Ovary (tissue), 7 donors: ENCODE measurements at regions not wholly inside any gene's neighbourhood (a gene's known extent, or its start where the extent isn't known, plus 50 kb on each side); places are given as distances from the start of the nearest gene placed in this dataset.

ENCODE experiments used
- DNase-seq, 5 donors: peaks; one replicate each; pipeline ENCODE4 v3.0.0-alpha.2; 2019 to 2020
- H3K27ac ChIP-seq, 2 donors: fragments of 200-600 bp; one replicate each; pipeline versions ENCODE4 v1.5.1 to v1.8.0; 2019 to 2022
- H3K27me3 ChIP-seq: fragments of 200-600 bp; one replicate; pipeline ENCODE4 v1.8.0; 2022
- H3K36me3 ChIP-seq: fragments of 200-600 bp; sonication (generic); one replicate; pipeline ENCODE4 v1.5.1; 2019
- H3K4me1 ChIP-seq: one replicate; pipeline ENCODE4 v1.8.1; 2013; ENCODE audit warnings: mild to moderate bottlenecking, moderate library complexity; ENCODE audit not compliant: insufficient read depth
- H3K4me3 ChIP-seq: fragments of 200-600 bp; sonication (generic); one replicate; pipeline ENCODE4 v1.5.1; 2017
- H3K9me3 ChIP-seq, 2 donors: fragments of 200-600 bp in 1 of 2; sonication (generic) in 1 of 2; one replicate each; pipeline versions ENCODE4 v1.5.1 to v1.8.1; 2013 to 2019; ENCODE audit warnings: mild to moderate bottlenecking in 1 of 2, moderate library complexity in 1 of 2
- CTCF ChIP-seq, 3 donors: fragments of 450-650 bp in 2 of 3; fragments of 200-600 bp in 1 of 3; IDR thresholded peaks; one replicate each; pipeline versions ENCODE4 v1.5.1 to v1.8.0; 2016 to 2022; ENCODE audit warnings: antibody characterized with exemption in 3 of 3, mild to moderate bottlenecking in 1 of 3
- EP300 ChIP-seq: sonication (generic); formaldehyde crosslinking; IDR thresholded peaks from one replicate; pipeline ENCODE4 v1.6.1; 2017; ENCODE audit warnings: antibody characterized with exemption
- POLR2A ChIP-seq: fragments of 450-650 bp; IDR thresholded peaks from one replicate; pipeline ENCODE4 v1.6.1; 2017; ENCODE audit warnings: antibody characterized with exemption, mild to moderate bottlenecking, moderate library complexity
- WGBS, 3 donors: extraction: QIAGEN DNeasy Blood & Tissue Kit in 1 of 3; methylation state at CpG; one replicate each; pipeline versions ENCODE4 v1.1.5 to v1.1.7; 2013 to 2017; 5-methylcytosine and 5-hydroxymethylcytosine counted together
- intact Hi-C, 4 donors: fragments of 100-400 bp; cut with DNase I; formaldehyde crosslinking; loops; one replicate each; pipeline versions ENCODE4 v1.11.0 to v1.15.1; 2022 to 2023
- donor health status: DM: no; HTN: no; CAD: no; lungs with moderate emphysema.
- donor health status: DM: no; HTN: no; CAD: no.
- donor health status: Bipolar disorder and iron deficiency.
- donor health status: DM: no; HTN: no; CAD: no.
- donor health status: DM: yes; HTN: yes; CAD: no.

GRCh38 chr5:90017239-90017638, 392.3 kb downstream of the CETN3 start:
- H3K4me1 ChIP-seq, result no peaks in the 10 kb centered on the region
- H3K4me3 ChIP-seq, result no peak overlapping the region
- H3K27me3 ChIP-seq, result no peaks in the 10 kb centered on the region
- no peaks in the 10 kb centered on the region for H3K36me3 ChIP-seq
- no peak for TF ChIP-seq CTCF (IDR thresholded peaks at IDR 0.05)
- no peak for TF ChIP-seq POLR2A
- no peak for TF ChIP-seq EP300
- DNase-seq, result no peak
- 84 to 95% (median 93%) methylated on average over 3 of the region's 3 CpGs for WGBS, 3 donors
- H3K27ac ChIP-seq, result no peak overlapping the region
- H3K9me3 ChIP-seq, result no peaks in the 10 kb centered on the region
- intact Hi-C loops, result no loop called here

GRCh38 chr5:90015584-90016018, 394.0 kb downstream of the CETN3 start:
- Histone ChIP-seq H3K4me3 (no peak overlapping the region), H3K9me3 (no peaks in the 10 kb centered on the region), H3K36me3 (no peaks in the 10 kb centered on the region), H3K27ac (no peak overlapping the region), H3K4me1 (no peaks in the 10 kb centered on the region), H3K27me3 (no peaks in the 10 kb centered on the region)
- DNase-seq, result no peak
- WGBS, 3 donors, result 6 to 28% (median 10%) methylated on average over 3 of the region's 3 CpGs
- intact Hi-C loops, result no loop called here
- TF ChIP-seq POLR2A (no peak), EP300 (no peak), CTCF (IDR thresholded peaks at IDR 0.05) (no peak)

GRCh38 chr5:90014420-90014819, 395.1 kb downstream of the CETN3 start:
- TF ChIP-seq CTCF (IDR thresholded peaks at IDR 0.05), result no peak
- TF ChIP-seq POLR2A, result no peak
- TF ChIP-seq EP300, result no peak
- Histone ChIP-seq H3K4me3 (no peak overlapping the region), H3K4me1 (no peaks in the 10 kb centered on the region), H3K36me3 (no peaks in the 10 kb centered on the region), H3K9me3 (no peaks in the 10 kb centered on the region), H3K27me3 (no peaks in the 10 kb centered on the region), H3K27ac (no peak overlapping the region)
- DNase-seq, result no peak
- intact Hi-C loops, result no loop called here

GRCh38 chr5:90000351-90000750, 409.2 kb downstream of the CETN3 start:
- Histone ChIP-seq H3K27ac (no peak overlapping the region), H3K36me3 (no peaks in the 10 kb centered on the region), H3K9me3 (no peaks in the 10 kb centered on the region), H3K4me3 (no peak overlapping the region), H3K27me3 (no peaks in the 10 kb centered on the region), H3K4me1 (no peaks in the 10 kb centered on the region)
- WGBS, 3 donors, result 81 to 87% (median 85%) methylated on average over 2 of the region's 2 CpGs
- intact Hi-C loops, result no loop called here
- no peak for TF ChIP-seq CTCF (IDR thresholded peaks at IDR 0.05)
- no peak for TF ChIP-seq EP300
- TF ChIP-seq POLR2A, result no peak
- no peak for DNase-seq
